Sciatic nerve (tissue), 2 donors: ENCODE measurements at regions not wholly inside any gene's neighbourhood (a gene's known extent, or its start where the extent isn't known, plus 50 kb on each side); places are given as distances from the start of the nearest gene placed in this dataset.
A peak's percentile ranks its signal among the peaks of the same experiment; 100 is the strongest.
"Not testable (repeated sequence)": the region's sequence is repeated elsewhere in the genome, so short reads cannot be mapped to it uniquely, and the experiment has no call there.

Experiments used
- ATAC-seq: fragments of 200-7000 bp; cut with Tn5 transposase; one replicate; pipeline ENCODE4 v1.9.1; 2020; ENCODE audit warnings: mild to moderate bottlenecking, moderate library complexity
- DNase-seq: peaks from one replicate; pipeline ENCODE4 v3.0.0-alpha.2; 2020; ENCODE audit warnings: low spot score
- intact Hi-C: fragments of 100-400 bp; cut with DNase I; formaldehyde crosslinking; loops from one replicate; pipeline ENCODE4 v1.14.2; 2022
- donor health status: DM: no; HTN: no; CAD: no.
- donor health status: DM: no; HTN: no; CAD: no.

GRCh38 chr15:22255606-22256005 lies 175.3 kb downstream of the OR4M2 start:
- DNase-seq, ATAC-seq, intact Hi-C loops: not testable (repeated sequence)

GRCh38 chr15:22256389-22257046 lies 176.2 kb downstream of the OR4M2 start:
- DNase-seq, ATAC-seq, intact Hi-C loops: not testable (repeated sequence)

GRCh38 chr15:22257047-22258008 lies 177.0 kb downstream of the OR4M2 start:
- no peak for ATAC-seq

GRCh38 chr15:22258009-22258397 lies 177.7 kb downstream of the OR4M2 start:
- intact Hi-C loops = no loop called here
- ATAC-seq = no peak

More at GRCh38 chr15:22257047-22258008, 177.0 kb downstream of the OR4M2 start:
- intact Hi-C loops = no loop called here
- no peak for DNase-seq

GRCh38 chr15:22258398-22259150 lies 178.2 kb downstream of the OR4M2 start:
- DNase-seq (no peak), ATAC-seq (no peak)
- intact Hi-C loops = no loop called here

More at GRCh38 chr15:22258009-22258397, 177.7 kb downstream of the OR4M2 start:
- DNase-seq = no peak

GRCh38 chr15:22259151-22259750 lies 178.9 kb downstream of the OR4M2 start:
- ATAC-seq, DNase-seq, intact Hi-C loops: not testable (repeated sequence)

GRCh38 chr15:22259881-22260421 lies 179.6 kb downstream of the OR4M2 start:
- no peak for ATAC-seq

GRCh38 chr15:22262613-22263020 lies 182.3 kb downstream of the OR4M2 start:
- ATAC-seq = peak; percentile 17
- no peak for DNase-seq
- intact Hi-C loops = no loop called here

More at GRCh38 chr15:22259881-22260421, 179.6 kb downstream of the OR4M2 start:
- intact Hi-C loops = no loop called here
- DNase-seq = no peak

- intact Hi-C loops = no loop called here
- DNase-seq = no peak
- no peak for ATAC-seq
Measured at GRCh38 chr15:22263738-22264137, 183.4 kb downstream of the OR4M2 start.

- DNase-seq, ATAC-seq: not testable (repeated sequence)
Measured at GRCh38 chr15:22264272-22264671, 183.9 kb downstream of the OR4M2 start.

GRCh38 chr15:22265056-22265945 lies 185.0 kb downstream of the OR4M2 start:
- ATAC-seq = no peak
- intact Hi-C loops = no loop called here

More at GRCh38 chr15:22264272-22264671, 183.9 kb downstream of the OR4M2 start:
- intact Hi-C loops = not testable (repeated sequence)

GRCh38 chr15:22265970-22266369 lies 185.6 kb downstream of the OR4M2 start:
- intact Hi-C loops = no loop called here
- no peak for DNase-seq
- no peak for ATAC-seq

More at GRCh38 chr15:22265056-22265945, 185.0 kb downstream of the OR4M2 start:
- no peak for DNase-seq

GRCh38 chr15:22267761-22268160 lies 187.4 kb downstream of the OR4M2 start:
- no peak for DNase-seq
- intact Hi-C loops = no loop called here
- no peak for ATAC-seq

- DNase-seq, intact Hi-C loops, ATAC-seq: not testable (repeated sequence)
Measured at GRCh38 chr15:22268201-22268600, 187.9 kb downstream of the OR4M2 start.

GRCh38 chr15:22268654-22269053 lies 188.3 kb downstream of the OR4M2 start:
- intact Hi-C loops, ATAC-seq, DNase-seq: not testable (repeated sequence)

GRCh38 chr15:22272286-22273160 lies 186.2 kb upstream of the GOLGA6L22 start:
- ATAC-seq, DNase-seq, intact Hi-C loops: not testable (repeated sequence)
